Ishikawa (cell line): ENCODE measurements at regions not wholly inside any gene's neighbourhood (a gene's known extent, or its start where the extent isn't known, plus 50 kb on each side); places are given as distances from the start of the nearest gene placed in this dataset.

ENCODE experiments used
- CEBPB ChIP-seq: IDR thresholded peaks from 2 replicates; pipeline ENCODE4 v1.6.1; 2012
- EGR1 ChIP-seq: IDR thresholded peaks from 2 replicates; pipeline ENCODE4 v1.6.1; 2012
- EP300 ChIP-seq: IDR thresholded peaks from 2 replicates; pipeline ENCODE4 v1.6.1; 2012; ENCODE audit warnings: borderline replicate concordance
- MAX ChIP-seq: IDR thresholded peaks from 2 replicates; pipeline ENCODE4 v1.6.1; 2012
- RAD21 ChIP-seq: IDR thresholded peaks from 2 replicates; pipeline ENCODE4 v1.6.1; 2012; ENCODE audit warnings: low read depth
- REST ChIP-seq: IDR thresholded peaks from 2 replicates; pipeline ENCODE4 v1.6.1; 2012; ENCODE audit warnings: low read depth, mild to moderate bottlenecking
- USF1 ChIP-seq: IDR thresholded peaks from 2 replicates; pipeline ENCODE4 v1.6.1; 2012
- YY1 ChIP-seq: IDR thresholded peaks from 2 replicates; pipeline ENCODE4 v1.6.1; 2012; ENCODE audit warnings: low read depth
- ZBTB7A ChIP-seq: IDR thresholded peaks from 2 replicates; pipeline ENCODE4 v1.6.1; 2012; ENCODE audit warnings: low read depth

- TF ChIP-seq REST (no peak), EP300 (no peak), YY1 (no peak), MAX (no peak), EGR1 (no peak), USF1 (no peak), CEBPB (no peak), RAD21 (no peak), ZBTB7A (no peak)
Measured at GRCh38 chr3:117254985-117255384, 545.4 kb downstream of the TUSC7 start.
